GM20431 (cell line): ENCODE measurements at regions not wholly inside any gene's neighbourhood (a gene's known extent, or its start where the extent isn't known, plus 50 kb on each side); places are given as distances from the start of the nearest gene placed in this dataset.

ENCODE experiments used
- in situ Hi-C: fragments of 300-500 bp; cut with MseI, MboI; formaldehyde crosslinking; loops from one replicate; pipeline ENCODE4 v1.15.0; 2020; ENCODE audit warnings: low sequenced_read_pairs; ENCODE audit not compliant: unreplicated experiment

DNA sequence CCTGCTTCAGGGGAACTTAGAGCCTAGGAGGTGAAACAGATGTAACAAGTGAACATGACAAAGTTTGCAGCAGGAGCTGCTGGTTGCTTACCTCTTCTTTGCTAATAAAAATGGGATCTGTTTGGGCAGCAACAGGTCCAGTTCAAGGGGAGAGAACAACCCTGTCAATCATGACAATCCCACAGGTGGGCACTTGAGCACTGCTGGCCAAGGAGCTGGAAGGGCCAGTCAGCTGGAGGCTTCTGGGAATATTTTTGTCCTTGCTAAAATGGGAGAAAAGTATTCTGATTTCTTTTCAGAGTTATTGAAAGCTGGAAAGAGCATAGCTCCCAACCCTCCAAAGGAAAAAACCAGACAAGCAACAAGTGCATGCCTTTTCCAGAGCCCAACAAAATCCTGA, 477.7 kb upstream of the SULF2 start:
- in situ Hi-C loops: no loop called here

- in situ Hi-C loops: no loop called here
These were observed 477.2 kb upstream of the SULF2 start for GRCh38 chr20:48262466-48262865.

DNA sequence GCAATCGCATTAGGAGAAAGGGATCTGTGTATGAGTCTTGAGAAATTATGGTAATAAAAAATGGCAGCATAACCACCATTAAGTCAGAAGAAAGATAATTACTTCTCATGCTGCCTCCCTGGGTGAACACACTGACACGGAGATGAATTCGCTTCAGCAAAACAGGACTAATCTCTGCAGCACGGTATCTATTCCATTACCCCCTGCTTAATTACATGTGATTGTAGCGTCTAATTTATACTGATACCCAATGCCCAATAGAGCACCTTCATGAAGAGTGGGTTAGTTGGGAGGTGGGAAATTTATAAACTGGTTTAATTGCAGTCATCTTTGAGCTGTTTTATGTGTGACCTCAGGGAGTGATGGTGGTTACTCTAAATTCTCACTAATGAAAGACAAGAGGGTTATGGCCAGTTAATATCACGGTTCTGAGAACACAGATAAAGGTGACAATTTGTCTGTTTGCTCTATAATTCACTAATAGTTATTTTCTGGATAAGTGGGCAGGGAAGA, 476.2 kb upstream of the SULF2 start:
- in situ Hi-C loops: no loop called here

- in situ Hi-C loops: no loop called here
These were observed 475.0 kb upstream of the SULF2 start for GRCh38 chr20:48260129-48260756.

DNA sequence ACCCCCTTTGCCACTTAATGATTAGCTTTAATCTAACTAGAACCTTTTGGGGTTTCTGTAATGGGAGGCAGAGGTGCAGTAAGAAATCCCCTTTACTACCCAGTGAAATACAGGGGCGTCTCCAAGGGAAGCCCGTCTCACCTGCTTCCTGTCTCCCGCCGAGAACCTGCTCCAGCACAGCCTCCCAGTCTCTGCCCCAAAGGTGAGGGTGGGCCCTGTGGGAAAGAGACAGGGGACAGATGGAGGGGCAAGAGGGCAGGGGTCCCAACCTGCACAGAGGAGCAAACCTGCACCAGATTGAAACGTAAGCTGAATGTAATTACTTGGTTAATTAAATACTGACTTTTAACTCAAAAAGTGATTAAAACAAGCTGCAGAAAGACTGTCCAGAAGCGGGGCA, 474.2 kb upstream of the SULF2 start:
- in situ Hi-C loops: no loop called here

DNA sequence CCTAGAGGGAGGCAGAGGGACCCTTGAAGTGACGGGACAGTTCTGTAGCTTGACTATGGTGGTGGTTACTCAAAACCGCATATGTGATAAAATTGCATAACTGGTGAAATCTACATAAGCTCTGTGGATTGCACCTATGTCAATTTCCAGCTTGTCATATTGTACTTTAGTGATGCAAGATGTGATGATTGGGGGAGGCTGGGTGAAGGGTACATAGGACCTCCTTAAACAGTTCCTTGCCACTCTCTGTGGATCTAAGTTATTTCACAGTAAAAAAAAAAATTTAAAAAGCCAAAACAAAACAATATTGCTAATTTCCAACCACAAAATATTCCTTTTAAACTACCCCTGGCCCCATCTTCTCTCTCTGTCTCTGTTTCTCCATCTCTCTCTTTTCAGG, 472.6 kb upstream of the SULF2 start:
- in situ Hi-C loops: no loop called here

GRCh38 chr20:48247961-48248360, 462.7 kb upstream of the SULF2 start:
- in situ Hi-C loops: no loop called here

DNA sequence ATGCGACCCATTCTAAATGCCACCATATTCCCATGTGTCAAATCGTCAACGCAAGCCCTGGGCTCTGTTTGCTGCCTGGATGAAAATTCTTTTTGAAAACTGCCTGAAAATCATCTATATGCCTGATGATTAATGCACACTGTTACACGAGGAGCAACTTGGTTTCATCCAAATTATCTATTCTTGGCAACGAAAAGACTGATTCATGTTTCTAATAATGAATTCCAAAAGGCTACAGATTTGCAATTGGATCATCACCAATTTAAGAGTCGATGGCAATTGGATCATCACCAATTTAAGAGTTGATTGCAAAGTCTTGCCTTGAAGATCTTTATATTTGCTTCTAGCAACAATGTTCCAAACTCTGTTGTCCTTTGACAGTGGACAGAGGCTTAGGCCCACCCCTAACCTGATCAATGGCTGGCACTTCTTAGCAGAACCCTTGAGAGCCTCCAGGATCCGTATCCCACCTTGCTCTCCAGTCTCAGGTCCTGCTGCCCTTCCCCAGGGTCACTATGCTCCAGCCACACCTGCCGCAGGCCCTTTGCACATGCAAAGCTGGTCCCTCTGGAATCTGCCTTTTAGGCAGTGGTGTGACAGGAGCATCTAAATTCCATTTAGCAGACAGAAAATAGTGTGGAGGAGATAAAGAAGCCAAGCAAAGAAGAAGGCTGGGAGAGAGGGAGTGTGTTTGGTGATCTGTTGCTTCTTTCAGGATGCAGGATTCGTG, 460.9 kb upstream of the SULF2 start:
- in situ Hi-C loops: no loop called here

GRCh38 chr20:48242623-48243022, 457.3 kb upstream of the SULF2 start:
- in situ Hi-C loops: no loop called here

DNA sequence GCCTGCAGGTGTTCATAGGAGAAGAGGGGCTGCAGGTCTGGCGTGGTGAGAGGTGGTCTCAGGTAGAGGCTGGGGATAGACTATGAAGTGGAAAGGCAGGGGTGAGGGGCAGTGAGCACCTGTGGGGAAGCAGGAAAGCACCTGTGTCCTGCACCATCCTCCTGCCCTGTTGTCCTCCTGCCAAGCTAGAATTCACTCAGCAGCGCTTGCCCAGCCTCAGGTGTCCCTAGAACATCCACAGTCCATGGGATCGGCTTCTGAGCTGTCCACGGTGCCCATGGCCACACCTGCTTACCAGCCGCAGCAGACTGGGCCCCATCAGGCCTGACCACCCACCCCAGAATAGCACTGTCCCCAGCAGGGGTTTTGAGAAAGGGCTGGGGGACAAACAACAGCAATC, 456.2 kb upstream of the SULF2 start:
- in situ Hi-C loops: no loop called here

- in situ Hi-C loops: no loop called here
These were observed 453.5 kb upstream of the SULF2 start for GRCh38 chr20:48238781-48239180.

- in situ Hi-C loops: no loop called here
These were observed 453.0 kb upstream of the SULF2 start for GRCh38 chr20:48238326-48238725.

DNA sequence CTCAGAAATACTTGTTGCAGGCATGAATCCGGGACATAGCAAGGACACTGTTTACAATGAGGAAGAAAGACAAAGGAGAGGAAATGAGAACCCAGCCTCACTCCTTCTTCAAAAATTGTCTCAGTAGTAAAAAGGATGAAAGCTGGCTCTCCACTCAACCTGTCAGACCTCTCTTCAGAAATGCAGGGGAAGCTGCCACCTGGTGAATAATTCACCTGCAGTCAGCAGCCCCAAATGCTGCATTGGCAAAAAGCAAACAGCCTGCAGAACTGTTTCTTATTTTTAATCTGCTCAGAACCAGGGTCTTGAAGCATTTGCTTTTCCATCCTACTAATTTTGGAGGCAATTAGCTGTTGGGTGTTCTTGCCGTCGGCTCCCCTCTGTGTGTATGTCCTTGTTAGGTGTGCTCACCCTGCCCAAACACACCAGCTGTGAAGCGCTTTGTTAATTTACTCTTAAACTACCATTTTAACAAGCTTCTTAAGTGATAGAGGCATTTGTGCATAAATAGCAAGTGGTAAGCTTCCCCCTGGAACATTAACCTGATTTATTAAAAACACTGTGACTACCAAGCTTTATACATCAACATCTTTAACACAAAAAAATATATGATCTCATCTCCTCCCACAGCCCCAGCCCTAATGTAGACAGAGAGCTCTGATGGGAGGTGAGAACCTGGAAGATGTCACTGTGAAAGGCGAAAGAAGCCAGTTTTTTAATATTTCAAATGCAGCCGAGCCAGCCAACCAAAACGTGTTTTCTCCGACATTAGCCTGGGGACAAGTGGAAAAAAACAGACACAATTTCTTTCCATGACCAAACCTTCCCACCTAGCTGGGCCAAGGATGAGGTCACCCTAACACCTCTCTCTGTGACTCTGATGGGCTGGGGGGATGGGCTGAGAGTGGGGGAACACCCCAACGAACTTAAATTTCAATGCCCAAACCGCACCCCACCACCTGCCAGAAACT, 451.0 kb upstream of the SULF2 start:
- in situ Hi-C loops: no loop called here

DNA sequence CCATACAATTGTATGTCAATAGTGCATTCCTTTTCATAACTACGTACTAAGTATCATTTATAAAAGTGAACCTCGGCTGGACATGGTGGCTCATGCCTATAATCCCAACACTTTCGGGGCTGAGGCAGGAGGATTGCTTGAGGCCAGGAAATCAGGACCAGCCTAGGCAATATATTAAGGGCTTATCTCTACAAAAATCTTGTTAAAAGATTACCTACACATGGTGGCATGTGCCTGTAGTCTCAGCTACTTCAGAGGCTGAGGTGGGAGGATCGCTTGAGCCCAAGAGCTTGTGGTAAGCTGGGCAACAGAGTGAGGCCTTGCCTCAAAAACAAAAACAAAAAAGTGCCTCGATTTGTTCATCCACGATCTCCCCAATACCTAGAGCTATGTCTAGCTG, 449.7 kb upstream of the SULF2 start:
- in situ Hi-C loops: no loop called here

GRCh38 chr20:48231253-48231930, 446.1 kb upstream of the SULF2 start:
- in situ Hi-C loops: no loop called here

DNA sequence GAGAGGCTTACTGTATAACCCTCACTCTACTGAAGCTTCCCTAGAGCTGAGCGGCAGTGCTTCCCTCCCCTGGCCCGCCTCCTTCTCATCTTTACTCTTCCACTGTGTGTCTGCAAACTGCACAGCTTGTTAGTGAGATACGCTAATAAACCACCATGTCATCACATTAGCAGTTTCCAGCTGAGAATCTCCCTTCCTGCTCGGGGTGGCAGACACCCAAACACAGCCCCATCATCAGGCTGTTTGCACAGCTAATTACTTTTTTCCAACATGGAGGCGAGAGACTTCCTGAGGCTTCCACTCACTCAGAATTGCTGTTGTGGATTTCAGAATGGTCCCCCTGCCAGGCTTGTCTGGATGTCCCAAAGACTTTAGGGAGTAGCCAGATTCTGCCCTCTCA, 444.9 kb upstream of the SULF2 start:
- in situ Hi-C loops: no loop called here

DNA sequence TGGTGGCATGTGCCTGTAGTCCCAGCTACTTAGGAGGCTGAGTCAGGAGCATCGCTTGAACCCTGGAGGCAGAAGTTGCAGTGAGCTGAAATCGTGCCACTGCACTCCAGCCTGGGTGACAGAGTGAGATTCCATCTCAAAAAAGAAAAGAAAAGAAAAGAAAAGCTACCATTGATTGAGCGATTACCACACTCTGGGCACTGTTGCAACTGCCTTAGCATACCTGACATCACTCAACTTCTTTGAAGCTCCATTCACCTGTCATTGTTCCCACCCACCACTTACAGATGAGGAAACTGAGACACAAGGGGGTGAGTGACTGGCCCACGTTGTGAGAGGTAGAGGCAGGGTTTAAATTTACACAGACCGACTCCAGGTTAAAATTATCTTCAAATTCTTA, 442.1 kb upstream of the SULF2 start:
- in situ Hi-C loops: no loop called here

GRCh38 chr20:48226642-48227041, 441.4 kb upstream of the SULF2 start:
- in situ Hi-C loops: no loop called here

- in situ Hi-C loops: no loop called here
These were observed 439.3 kb upstream of the SULF2 start for GRCh38 chr20:48224533-48225050.

GRCh38 chr20:48223715-48224114, 438.4 kb upstream of the SULF2 start:
- in situ Hi-C loops: no loop called here
